GM21619 (cell line): ENCODE measurements at regions not wholly inside any gene's neighbourhood (a gene's known extent, or its start where the extent isn't known, plus 50 kb on each side); places are given as distances from the start of the nearest gene placed in this dataset.
"Not testable (repeated sequence)": the region's sequence is repeated elsewhere in the genome, so short reads cannot be mapped to it uniquely, and the experiment has no call there.

Experiments
- ATAC-seq: cut with Tn5 transposase; IDR thresholded peaks from one replicate; pipeline ENCODE4 v1.9.1; 2021; ENCODE audit not compliant: unreplicated experiment

DNA sequence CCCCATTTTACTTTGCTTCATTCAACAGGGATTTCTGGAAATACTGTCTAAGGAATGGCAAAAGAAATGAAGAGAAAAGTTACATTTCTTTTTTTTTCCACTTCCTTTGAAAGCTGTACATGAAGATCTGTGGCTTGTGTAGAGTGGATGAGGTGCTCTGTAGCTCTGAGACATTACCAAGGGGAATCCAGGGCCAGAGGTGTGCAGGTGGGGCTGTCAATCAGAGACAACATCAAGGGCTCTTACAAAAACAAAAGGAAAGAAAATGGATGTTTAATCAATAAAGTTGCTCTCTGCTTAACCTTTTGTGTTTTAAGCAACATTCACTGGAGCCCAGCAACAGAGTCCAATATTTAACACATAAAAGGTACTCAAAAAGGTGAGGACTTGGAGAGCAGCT, 391.1 kb downstream of the TMEM38B start:
- ATAC-seq, result no peak

- ATAC-seq, result no peak
Observed at GRCh38 chr9:106092083-106092482, 397.7 kb downstream of the TMEM38B start.

DNA sequence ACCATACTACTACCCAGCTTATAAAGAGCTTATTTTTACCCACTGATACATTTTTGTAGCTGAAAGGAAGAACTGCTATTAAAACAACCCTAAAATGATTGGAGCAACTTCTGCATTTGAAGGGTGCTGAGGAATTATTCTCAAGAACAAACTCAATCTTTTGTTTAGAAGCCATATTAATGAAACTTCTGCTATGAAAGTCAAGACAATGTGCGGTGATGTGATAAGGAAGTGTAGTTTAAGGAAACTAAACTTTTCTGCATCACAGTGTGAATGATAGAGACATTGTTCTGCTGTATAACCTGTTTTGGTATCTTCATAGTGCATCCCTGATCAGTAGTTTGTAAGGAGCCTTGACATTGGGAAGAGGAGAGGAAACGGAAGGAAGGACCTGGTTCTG, 408.5 kb downstream of the TMEM38B start:
- ATAC-seq, result no peak

DNA sequence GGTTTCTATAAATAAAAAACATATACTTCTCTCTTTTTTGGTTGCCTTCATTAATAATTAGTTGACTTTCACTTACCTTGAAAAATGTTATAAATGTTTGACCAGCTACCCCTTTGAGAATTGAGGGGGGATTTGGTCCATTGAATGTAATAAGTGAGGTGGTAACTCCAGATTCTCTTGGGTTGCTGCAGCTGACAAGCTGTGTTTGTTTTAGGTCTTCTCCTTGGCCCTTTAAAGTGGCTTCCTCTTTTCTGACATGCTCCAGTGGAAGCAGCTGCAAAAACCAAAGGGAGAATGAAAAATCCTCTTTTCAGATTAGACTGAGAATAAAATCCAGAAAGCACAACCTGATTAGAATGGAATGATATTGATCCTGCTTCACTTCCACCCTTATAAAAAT, 410.5 kb downstream of the TMEM38B start:
- ATAC-seq, result no peak

GRCh38 chr9:106106396-106106795, 412.1 kb downstream of the TMEM38B start:
- no peak for ATAC-seq

DNA sequence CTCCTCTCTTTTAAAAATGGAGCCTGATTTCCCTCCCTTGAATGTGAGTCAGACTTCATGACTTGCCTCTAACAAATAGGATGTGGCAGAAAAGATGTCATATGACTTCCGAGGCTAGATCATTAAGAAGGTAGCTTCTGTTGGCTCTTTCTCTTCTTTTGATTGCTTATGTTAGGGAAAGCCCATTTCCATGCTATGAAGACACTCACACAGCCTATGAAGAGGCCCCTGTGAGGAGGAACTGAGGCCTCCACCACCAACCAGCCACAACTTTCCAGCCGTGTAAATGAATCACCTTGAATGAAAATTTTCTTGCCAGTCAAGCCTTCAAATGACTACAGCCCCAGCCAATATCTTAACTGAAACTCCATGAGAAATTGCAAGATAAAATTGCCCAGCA, 413.4 kb downstream of the TMEM38B start:
- ATAC-seq, result no peak

DNA sequence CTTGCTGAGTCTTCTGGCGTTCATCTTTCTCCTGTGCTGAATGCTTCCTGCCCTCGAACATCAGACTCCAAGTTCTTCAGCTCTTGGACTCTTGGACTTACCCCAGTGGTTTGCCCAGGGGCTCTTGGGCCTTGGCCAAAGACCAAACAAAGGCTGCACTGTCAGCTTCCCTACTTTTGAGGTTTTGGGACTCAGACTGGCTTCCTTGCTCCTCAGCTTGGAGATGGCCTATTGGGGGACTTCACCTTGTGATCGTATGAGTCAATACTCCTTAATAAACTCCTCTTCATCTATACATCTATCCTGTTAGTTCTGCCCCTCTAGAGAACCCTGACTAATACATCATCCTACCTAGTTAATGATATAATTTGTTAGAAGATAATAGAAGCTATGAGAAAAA, 415.4 kb downstream of the TMEM38B start:
- ATAC-seq, result not testable (repeated sequence)

GRCh38 chr9:106110483-106110882, 416.1 kb downstream of the TMEM38B start:
- ATAC-seq, result no peak

GRCh38 chr9:106111039-106111730, 416.8 kb downstream of the TMEM38B start:
- ATAC-seq, result no peak

DNA sequence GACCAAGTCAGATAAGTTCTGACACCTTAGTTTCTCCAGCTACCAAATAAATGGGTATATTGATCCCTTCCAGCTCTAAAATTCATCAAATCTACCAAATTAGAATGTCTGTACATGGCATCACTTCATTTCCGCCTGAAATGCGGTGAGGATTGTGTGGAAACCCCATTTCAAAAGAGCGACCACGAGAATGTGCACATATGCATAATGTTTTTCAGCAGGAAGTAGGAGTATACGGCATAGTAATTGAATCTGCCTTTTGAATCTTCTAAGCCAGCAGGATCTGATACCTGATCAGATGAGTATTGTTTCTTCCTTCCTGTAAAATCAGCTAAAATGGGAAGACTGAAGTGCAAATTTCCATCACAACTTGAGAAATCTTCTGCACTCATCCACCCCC, 418.6 kb downstream of the TMEM38B start:
- ATAC-seq, result no peak

GRCh38 chr9:106119176-106119575, 424.8 kb downstream of the TMEM38B start:
- no peak for ATAC-seq

GRCh38 chr9:106120071-106120470, 425.7 kb downstream of the TMEM38B start:
- ATAC-seq, result no peak

- no peak for ATAC-seq
Observed at GRCh38 chr9:106127776-106128175, 433.4 kb downstream of the TMEM38B start.

- ATAC-seq, result no peak
Observed at GRCh38 chr9:106130374-106130773, 436.0 kb downstream of the TMEM38B start.

DNA sequence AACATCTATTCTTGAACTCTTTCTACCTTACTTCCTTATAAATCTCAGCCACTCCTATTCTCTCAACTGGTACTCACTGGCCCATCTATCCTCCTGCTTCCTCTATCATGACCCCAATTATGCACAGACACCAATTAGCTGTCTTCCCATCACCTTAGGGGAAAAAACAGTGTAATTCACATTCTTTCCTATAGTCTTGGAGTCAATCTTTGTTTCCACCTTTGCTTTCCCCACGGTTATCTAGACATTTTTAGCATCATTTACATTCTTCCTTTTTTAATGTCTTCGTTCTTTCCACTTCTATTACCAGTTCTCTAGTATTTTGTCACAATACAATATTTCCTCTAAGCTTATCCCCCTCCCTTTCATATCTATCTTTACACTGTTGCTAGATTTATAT, 449.4 kb downstream of the TMEM38B start:
- ATAC-seq, result no peak

- ATAC-seq, result no peak
Observed at GRCh38 chr9:106146066-106146840, 451.9 kb downstream of the TMEM38B start.

DNA sequence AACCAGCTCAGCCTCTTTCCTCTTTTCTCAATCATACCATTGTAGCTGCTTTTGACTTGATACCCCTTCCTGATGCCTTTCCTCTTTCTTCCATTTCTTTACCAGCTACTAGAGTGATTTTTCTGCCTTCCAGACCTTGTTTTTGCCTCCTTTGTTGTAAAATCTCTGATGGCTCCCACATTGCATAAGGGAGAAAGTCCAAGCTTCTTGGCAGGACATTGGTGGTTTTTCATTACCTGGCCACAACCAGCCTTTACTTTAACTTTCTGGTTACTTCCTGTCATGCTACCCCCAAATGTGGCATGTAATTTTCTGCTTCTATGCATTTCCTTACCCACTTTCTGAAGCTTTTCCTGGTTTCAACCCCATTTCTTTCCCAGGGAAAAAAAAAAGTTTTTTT, 452.5 kb downstream of the TMEM38B start:
- ATAC-seq, result no peak

DNA sequence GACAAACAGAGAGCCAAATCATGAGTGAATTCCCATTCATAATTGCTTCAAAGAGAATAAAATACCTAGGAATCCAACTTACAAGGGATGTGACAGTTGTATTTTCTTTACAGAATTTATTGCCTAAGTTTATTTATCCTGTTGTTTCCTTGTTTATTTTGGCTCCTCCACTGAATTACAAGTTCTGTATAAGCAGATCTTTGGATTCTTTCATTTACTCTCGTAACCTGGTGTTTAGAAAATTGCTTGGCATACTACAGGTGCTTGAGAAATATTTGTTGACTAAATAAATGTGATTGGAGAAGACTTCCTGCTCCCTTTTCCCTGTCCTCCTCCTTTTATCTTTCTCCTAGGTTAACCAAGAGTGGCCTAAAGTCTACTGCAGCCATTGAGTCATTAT, 455.6 kb downstream of the TMEM38B start:
- no peak for ATAC-seq

DNA sequence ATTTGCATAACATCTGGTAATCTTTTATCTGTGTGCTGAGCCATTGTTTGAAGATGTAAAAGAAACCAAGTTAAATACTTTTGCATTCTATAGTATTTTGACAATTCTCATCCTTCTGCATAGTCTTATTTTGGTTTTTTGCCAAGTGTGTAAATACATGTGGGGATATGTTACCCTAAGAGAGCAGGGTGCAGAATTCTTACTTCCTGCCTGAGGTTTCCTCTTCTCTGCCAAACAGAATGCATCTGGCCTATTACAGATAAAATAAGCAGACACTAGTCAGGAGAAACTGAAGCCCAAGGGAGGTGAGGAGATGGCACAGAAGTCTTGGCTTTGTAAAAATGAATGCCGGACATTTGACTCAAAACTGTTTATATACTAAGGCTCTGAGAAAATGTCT, 462.1 kb downstream of the TMEM38B start:
- no peak for ATAC-seq

DNA sequence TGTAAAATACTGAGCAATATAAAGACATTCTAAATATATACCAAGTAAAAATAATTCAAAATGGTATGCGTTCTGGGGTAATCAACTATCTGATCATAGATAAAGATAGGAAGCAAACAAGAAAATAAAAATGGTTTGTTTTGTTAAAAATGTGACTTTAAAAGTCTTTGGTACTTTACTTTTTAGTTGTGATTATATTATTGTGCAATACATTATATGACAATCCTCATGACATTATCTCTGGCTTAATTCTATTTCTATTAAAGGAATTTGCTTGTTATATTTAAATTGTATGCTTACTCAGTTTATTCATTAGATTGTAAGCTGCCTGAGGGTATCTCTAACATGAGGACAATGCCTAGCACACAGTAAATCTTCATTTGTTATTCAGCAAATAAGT, 477.9 kb downstream of the TMEM38B start:
- no peak for ATAC-seq

DNA sequence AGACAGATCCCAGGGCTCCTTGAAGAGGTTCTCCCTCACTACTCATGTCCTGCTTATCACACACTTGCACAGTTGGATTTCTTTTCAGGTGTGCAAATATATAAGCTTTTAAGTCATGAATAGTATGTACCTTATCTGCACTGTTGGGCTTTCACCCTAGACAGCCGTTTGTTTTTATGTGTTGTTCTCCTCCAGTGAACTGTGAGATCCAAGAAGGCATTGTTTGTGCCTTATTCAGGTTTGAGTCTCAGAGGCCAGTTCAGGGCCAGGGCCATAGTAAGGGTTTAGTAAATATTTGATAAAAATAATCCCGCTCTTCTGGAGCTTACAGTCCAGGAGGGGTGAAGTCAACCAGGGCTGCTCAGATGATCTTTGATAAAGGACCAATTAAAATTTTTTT, 480.0 kb downstream of the TMEM38B start:
- ATAC-seq, result no peak

DNA sequence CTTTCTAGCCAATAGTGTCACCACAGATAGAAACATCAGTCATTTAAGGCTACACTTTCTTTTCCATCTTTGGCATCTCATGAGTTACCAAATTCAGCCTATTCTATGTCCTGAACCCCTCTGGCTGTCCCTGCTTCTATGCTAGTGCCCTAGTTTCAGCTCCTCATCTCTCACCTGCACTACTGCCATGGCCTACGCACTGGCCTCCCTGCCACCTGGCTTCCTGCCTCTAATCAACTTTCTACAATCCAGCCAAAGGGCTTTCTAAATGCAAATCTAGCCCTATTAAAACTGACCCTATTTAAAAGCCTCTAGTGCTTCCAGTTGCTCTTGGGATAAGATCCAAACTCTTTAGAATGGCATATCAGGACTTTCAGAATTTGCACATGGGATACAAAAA, 482.9 kb downstream of the TMEM38B start:
- ATAC-seq, result no peak

- ATAC-seq, result no peak
Observed at GRCh38 chr9:106179191-106179590, 484.9 kb downstream of the TMEM38B start.
